Fibroblast of skin of right quadriceps (primary cell): ENCODE measurements at regions not wholly inside any gene's neighbourhood (a gene's known extent, or its start where the extent isn't known, plus 50 kb on each side); places are given as distances from the start of the nearest gene placed in this dataset.
"Not testable (repeated sequence)": the region's sequence is repeated elsewhere in the genome, so short reads cannot be mapped to it uniquely, and the experiment has no call there.

Source experiments
- DNase-seq: peaks from one replicate; pipeline ENCODE4 v3.0.0-alpha.2; 2013

DNA sequence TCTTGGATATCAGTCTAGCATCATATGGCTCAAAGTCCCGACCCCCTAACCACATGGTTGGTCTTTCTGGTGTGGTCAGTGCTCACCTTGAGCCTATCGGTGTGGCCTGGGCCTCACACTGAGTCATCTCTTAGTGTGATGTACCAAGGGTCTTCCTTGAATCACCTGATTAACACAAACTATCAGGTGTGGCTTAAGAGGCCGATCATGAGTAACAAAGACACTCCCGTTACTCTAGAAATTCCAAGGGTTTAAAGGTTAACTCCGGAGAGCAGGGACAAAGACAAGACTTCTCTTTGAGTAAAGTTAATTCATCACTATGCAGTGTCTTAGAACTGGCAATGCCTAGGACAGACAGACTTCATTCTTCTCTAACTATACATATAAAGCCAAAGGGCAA is 52.3 kb upstream of the ARMC3 start:
- DNase-seq = no peak

DNA sequence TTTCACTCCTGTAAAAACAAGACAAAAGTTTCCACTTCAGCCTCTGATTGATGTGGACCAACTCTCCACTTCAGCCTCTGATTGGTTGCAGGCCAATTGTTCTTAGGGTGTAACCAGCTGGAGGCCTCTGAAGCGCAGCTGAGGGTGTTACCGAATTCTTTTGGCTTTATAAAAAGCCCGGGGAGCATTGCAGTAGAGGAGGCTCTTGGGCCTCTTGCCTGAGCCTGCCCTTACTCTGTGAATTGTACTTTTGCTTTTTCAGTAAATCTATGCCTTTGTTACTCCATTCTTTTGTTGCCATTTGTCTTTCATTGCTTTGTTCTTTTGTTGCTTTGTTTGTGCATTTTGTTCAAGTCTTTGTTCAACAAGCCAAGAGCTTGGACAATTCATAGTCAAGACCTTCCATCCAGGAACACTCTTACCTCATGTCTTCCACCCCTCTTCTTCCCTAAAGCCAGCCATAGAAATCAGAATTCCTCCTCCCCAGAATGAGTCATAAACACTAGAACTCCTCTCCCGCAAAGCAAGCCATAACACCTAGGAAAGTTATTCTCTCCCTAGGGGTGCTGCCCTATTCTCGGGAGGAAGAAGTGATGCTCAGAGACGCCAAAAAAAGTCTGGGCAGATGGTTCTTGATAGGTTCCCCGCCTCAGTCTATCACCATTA is 53.5 kb upstream of the ARMC3 start:
- no peak for DNase-seq

DNA sequence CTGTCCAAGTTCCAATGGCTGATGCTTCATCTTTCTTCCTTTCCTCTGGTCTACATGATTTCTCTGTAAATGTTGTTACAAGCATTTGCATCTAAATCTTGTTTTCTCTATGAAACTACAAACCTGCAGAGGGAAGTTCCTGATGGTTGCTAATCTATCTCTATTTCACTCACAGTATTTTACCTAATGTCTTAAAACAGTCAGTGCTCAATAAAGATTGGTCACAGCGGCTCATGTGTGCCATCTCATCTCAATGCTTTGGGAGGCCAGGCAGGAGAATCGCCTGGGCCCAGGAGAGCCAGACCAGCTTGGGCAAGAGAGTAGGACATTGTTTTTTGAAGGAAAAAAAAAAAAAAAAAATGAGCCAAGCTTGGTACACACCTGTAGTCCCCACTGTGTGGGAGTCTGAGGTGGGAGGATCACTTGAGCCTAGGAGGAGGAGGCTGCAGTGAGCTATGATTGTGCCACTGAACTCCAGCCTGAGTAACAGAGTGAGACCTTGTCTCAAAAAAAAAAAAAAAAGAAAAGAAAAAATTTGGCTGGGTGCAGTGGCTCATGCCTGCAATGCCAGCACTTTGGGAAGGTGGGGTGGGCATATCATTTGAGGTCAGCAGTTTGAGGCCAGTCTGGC is 71.3 kb upstream of the ARMC3 start:
- no peak for DNase-seq

DNA sequence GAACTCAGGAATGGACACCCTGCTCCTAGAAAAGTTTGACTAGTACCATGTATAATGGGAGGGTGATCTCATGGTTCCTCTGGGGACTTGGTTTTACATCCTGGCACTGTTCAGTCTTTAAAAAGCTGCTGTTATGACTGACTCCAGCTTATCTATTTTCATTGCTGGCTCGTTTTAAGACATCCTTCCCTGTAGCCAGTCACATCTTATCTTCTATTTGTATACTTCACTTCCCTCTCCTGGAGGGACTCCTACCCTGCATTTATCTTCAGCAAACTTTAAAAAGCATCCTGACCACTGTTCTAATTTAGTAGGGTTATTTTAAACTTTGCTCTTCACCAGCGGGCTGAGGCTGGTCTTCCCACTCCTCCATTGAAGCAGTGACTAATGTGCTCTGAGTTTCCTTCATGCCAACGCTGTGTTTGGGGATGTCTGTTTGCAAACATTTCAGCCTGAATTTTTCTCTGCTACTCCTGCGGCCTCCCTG is 72.9 kb upstream of the ARMC3 start:
- no peak for DNase-seq

DNA sequence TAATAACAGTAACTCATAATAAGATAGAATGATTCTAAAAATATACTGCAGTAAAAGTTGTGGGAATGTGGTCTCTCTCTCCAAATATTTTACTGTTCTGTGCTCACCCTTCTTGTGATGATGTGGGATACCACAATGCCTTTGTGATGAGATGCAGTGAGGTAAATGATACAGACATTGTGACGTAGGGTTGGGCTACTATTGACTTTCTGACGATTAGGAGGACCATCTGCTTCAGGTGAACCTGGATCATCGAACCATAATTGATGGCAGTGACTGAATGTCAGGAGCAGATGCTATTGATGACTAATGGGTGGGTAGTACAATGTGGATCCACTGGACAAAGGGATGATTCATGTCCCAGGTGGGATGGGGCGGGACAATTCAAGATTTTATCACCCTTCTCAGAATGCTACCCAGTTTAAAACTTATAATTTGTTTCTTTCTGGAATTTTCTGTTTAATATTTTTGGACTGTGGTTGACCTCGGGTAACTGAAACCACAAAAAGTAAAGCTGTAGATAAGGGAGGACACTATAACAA is 73.9 kb upstream of the ARMC3 start:
- no peak for DNase-seq

DNA sequence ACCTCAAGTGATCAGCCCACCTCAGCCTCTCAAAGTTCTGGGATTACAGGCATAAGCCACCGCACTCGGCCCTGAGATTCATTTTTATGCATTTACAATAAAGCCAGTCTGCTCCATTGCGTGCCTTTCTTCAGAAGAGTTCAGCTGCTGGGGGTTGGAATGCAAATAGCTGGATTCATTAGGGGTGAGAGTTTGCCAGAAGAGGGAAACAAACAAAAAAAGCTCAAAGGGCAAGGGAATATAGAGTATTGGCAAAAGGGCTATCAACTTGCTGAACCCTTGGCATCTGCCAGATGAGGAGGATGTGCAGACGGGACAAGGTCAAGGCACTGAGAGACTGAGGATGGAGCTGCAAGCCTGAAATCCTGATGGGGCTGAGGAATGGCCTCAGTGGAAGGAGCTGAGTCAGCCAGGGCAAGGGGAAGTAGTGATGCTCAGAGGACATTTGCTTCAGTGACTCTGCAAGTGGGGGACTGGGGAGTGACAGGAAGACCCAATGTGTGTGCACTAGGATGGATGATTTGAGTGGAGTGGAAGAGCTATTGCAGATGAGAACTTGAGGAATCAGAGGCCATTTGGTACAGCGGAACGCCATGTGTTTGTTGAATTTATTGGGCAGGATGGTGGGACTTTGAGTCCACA is 75.0 kb upstream of the ARMC3 start:
- DNase-seq = no peak

DNA sequence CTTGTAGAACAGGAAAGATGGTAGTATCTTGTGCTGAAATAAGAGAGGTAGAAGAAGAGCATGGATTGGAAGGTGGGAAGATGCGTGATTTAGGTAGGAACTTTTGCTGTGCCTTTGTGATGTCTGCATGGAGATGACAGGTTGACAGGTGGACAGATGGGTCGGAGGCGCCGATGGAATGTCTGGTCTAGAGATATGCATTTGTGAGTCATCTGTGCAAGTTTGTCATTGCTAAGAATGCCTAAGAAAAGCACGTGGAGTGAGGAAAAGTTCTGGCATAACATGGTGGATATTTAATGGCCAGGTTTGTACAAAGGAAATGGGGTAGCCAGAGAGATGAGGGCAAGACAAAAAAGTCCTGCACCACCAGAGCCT is 76.0 kb upstream of the ARMC3 start:
- no peak for DNase-seq

DNA sequence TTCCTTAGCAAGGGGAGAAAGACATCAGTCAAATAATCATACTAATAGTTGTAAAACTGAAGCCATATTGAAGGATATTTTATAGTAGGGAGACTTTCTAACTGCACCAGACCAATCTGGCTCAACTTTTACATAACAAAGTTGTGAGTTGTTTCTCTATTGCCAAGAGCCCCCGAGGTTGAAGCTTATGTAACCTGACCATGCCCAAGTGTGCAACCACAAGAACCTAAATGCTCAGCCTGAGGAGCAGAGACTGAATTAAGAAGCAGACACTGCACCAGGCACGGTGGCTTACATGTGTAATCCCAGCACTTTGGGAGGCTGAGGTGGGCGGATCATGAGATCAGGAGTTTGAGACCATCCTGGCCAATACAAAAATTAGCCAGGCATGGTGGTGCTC is 77.3 kb upstream of the ARMC3 start:
- DNase-seq = no peak

DNA sequence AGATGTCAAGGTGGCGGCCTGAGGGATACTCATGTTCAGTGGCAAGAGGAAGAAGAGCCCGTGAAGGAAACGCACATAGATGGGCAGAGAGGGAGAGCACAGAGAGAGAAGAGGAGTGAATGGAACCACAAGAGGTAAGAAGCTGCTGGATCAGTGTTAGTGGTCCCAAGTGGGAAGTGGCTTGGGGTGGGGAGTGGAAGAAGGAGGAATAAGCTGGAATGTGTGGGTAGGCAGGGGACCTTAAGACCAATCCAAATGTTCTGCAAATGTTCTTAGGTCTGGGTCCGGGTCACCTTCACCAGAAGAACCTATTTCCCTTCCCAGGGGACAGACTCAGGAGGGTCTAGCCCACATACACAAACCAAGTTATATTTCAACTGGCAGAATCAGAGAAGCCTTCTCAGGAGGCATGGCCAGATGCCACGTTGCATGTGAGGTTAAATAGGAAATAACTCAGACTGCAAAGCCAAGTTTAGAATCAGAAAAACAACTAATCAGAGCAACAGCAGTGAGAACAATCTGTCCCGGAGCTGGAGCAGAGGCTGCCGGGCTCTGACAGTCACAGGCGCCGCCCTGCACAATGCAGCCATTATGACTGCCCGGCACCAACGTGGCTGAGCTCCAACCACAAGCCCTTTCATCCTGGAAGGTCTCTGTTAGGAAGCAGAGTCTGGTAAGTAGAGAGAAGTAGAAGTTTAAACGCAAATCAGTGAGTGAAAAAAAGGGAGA is 78.6 kb upstream of the ARMC3 start:
- DNase-seq = no peak

DNA sequence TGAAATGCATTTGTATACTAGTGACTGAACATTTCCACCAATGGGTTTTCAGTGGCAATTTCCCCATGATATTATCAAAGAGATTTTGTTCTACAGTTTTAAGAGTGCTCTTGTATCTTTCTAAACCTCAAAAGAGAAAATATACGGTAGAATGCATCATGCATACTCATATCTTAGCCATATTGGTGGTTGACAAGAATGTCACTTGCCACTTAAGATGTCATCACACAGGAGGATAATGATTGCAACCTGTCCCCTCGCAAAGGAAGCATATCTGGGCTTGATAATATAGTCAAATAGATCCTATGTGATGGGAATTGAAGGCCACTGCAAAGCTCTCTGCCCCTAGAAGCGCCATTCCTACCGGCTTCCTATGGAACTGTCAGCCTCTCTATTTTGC is 79.3 kb upstream of the ARMC3 start:
- no peak for DNase-seq

DNA sequence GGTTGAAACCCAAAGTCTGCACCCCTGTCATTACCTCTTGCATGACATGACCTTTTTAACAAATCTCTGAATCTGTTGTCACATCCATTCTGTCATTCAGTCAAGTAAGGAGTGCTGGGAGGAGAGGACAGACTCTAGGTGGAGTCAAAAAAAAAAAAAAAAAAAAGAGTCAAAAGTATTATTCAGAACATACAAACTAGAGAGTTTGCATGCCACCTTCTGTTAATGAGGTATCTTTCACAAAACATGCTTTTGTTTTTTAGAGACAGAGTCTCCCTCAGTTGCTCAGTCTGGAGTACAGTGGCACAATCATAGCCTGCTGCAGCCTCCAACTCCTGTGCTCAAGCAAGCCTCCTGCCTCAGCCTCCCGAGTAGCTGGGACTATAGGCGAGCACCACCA is 81.6 kb upstream of the ARMC3 start:
- DNase-seq = no peak

DNA sequence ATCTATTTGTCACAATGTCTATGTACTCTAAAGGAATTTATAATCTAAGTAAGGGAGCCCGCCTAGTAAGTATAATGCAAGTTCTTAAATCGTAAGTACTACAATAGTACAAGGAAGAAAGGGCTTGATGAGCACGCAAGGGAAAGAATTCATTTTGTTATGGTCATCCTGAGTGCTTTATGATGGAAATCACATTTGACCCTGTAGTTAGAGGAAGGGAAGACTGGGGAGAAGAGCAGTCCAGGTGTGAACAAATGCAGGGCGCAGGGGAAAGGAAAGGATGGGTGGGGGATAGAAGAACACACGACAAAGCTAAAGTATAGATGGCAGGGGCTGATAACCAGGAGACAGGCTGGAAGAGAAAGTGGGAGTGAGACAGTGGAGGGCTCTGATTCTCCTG is 88.2 kb upstream of the ARMC3 start:
- DNase-seq = no peak

DNA sequence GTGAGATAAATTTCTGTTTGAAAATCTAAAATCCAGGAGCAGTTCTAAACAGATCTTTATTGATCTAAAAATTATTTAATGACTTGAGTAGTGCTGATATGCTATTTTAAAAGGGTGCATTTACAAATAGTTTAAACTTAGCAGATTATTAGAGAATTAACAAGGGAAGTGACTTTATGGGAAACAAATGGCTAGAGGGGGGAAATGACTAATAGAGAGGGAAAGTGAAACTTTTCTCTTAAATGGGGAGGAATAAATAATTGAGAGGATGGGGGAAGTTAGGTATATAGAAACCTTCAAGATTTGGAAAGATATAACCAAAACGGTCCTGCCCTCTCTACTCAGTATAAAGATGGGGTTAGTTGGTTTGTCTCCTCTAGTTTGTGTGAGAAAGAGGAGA is 90.1 kb upstream of the ARMC3 start:
- DNase-seq = no peak

DNA sequence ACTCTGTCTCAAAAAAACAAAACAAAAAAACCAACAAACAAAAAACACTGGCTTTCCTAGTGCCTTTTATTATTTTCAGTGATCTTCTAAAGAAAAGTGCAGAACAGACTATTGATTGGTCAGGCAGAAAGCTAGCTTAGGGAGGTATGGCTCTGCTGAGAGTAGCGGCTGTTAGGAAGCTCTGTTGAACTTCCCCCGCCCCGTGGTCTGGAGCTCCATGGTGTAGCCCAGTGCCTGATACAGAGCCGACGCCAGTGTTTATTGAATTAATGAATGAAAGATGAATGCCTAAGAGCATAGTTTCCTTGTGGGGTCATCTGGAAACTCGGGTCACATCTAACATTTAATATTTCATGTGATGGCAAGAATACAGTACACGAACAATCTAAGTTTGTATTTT is 90.5 kb upstream of the ARMC3 start:
- no peak for DNase-seq

DNA sequence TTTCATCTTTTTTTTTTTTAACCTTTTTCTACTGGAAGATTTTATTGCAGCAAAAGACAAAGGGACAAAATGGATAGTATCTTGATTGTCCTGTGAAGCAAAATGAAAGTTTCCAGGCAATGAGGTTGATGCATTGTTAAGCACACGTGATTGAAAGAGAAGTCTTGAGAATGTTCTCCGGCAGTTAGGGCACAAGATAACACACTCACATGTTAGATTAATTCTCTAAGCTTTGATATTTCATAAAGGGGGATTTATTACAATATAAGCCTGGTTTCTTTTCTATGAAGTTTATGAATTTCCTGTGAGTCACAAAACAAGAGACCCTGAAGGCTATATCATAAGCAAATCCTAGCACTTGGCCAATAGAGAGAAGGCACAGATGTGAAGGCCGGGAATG is 93.4 kb upstream of the ARMC3 start:
- no peak for DNase-seq

DNA sequence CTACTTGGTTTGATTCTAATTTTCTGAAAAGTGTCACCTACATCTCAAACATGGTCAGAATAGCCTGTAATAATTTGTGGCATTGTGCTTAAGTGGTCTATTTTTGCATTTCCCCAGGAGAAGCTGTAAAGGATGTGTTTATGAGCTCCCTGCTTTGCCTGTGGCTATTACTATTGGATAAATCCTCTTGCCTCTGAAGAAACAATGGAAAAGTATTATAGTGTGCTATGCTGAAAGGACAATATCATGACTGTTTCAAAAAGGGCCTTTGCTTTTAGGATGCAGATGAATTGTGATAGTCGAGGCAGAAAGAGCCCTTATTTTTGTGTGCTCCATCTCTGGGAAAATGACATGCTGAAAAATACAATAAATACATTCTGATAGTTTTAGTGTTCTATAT is 94.1 kb upstream of the ARMC3 start:
- DNase-seq = no peak

DNA sequence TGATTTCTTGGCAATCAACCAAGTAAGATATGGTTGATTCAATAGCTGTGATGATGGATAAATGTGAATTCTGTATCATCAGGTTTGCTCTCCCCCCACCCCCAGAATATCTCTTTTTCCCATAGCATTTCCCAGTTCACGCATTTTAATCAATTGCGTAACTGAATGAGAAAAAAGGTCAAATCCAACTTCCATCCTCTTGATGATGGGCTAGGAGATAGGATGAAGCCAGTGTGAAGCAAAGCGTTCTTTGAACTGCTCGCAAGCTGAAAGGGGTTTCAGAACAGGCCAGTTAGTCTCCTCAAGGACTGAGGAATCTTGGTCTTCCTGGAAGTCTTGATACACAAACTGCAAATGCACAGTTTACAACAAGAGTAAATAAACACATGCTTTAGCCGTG is 94.5 kb upstream of the ARMC3 start:
- DNase-seq = no peak

DNA sequence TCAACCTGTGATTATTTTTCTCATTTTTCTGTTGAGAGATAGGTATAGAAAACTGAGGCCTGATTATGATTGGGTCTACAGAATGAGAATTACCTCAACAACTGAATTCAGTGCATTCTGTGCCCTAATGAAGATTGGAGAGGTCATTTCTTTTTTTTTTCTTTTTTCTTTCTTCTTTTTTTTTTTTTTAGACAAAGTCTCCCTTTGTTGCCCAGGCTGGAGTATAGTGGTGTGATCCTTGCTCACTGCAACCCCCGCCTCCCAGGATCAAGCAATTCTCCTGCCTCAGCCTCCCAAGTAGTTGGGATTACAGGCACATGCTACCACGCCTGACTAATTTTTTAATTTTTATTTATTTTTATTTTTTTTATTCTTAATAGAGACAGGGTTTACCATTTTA is 95.0 kb upstream of the ARMC3 start:
- no peak for DNase-seq

DNA sequence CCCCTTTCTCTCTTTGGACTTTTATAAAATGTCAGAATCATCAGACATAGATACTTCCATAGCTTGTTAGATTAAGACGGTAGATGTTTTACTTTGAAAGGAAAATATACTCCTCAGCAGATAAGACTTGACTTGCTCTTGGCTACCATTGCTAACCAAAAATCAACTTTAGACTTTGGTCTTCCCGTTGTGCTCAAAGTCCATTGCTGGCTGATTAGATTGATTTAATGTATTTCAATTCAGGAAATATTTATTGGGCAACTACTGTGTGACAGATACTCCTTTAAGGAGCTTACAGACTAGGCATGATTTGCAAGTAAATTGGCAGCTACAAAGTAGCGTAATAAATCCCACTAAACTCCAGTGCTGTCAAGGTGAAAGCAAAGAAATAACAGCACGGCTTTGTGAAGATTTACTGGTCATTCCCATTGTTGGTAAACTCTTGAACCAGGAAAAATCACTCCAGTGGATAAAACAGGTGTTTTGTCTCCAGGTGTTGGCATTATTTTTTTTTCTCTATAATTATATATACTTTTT is 95.7 kb upstream of the ARMC3 start:
- no peak for DNase-seq

DNA sequence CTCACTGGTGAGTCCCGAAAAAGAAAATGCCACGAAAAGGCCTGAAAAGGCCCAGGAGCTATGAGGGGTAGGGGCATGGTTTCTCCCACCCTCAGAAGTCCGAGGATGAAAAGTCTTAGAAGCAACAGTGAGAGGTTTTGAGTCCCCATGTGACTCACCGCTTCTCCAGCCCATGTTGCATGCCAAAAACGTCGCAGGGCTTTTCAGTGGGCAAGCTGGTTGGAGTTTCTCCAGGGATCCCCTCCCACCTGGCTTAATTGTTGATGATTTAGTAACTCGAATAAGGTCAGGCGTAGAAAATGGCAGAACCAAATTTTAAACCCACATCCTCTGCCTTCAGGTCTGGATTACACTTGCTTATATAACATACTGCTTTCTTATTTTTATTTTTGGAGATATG is 96.3 kb upstream of the ARMC3 start:
- no peak for DNase-seq

DNA sequence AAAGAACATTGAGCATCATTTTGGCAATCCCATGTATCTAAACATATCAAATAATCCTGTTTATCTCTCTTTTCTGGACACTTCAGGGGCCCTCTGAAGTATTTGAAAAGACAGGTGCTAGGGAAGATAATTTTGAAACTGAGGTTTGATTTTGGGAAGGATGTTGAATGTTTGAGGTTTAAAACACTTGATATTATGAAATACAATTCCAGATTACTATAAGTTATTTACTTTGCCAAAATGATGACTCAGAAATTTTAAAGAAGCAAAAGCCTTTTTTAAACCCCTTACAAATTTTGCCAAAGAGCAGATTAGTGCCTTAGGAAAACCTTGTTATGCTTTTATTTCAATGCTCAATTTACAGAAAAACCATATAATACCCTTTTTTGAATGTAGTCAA is 99.1 kb upstream of the ARMC3 start:
- DNase-seq = not testable (repeated sequence)

DNA sequence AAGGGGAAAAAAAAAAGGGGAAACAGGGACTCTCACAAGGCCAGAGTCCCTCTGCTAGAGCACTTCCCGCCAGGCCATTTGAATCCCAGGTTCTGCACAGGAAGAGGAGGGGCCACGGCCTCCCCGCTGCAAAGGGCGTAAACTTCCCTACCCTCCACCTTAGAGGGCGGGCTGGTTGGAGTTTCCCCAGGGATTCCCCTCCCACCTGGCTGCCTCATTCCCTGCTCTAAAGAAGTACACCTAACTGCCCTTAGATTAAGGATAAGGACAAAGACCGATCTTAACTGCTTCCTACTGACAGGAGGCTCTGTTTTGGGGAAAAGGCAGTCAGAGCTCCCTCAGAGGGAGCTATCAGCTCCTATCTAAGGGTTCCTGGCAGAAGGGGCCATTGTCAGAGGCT is 102.0 kb upstream of the ARMC3 start:
- no peak for DNase-seq

DNA sequence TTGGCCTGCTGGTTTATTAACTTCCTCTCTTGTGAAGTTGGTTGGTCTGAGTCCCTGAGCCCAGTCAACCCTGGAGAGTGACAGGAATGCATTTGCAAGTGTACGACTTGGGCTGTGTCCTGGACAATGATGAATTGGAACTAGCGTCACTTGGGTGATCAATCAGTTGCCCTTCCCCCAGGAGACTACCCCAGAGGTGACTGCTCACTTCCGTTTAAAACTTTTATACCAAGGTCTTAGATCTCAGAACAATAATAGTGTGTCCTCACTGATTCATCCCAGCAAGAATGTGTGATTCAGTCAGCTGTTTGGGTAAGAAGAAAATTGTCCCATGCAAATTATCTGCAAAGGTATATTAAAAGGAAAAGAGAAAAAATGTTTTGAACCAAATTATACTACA is 102.9 kb upstream of the ARMC3 start:
- DNase-seq = peak; percentile 68
